GM12872 (cell line): ENCODE measurements at regions not wholly inside any gene's neighbourhood (a gene's known extent, or its start where the extent isn't known, plus 50 kb on each side); places are given as distances from the start of the nearest gene placed in this dataset.

Experiments used
- CTCF ChIP-seq: IDR thresholded peaks from 3 replicates; pipeline ENCODE4 v1.5.1; 2011; ENCODE audit warnings: low read depth, mild to moderate bottlenecking, low read length, moderate library complexity; ENCODE audit not compliant: insufficient read depth

- no peak for TF ChIP-seq CTCF
Measured at GRCh38 chr19:31185261-31185660, 164.0 kb downstream of the TSHZ3 start.

GRCh38 chr19:31181535-31181934 lies 167.7 kb downstream of the TSHZ3 start:
- TF ChIP-seq CTCF: no peak

- no peak for TF ChIP-seq CTCF
Measured at GRCh38 chr19:31180907-31181306, 168.3 kb downstream of the TSHZ3 start.

- no peak for TF ChIP-seq CTCF
Measured at GRCh38 chr19:31179471-31179852, 169.8 kb downstream of the TSHZ3 start.

- TF ChIP-seq CTCF: no peak
Measured at GRCh38 chr19:31178833-31179470, 170.3 kb downstream of the TSHZ3 start.

- no peak for TF ChIP-seq CTCF
Measured at GRCh38 chr19:31177246-31177645, 172.0 kb downstream of the TSHZ3 start.

GRCh38 chr19:31175564-31176348 lies 173.5 kb downstream of the TSHZ3 start:
- no peak for TF ChIP-seq CTCF
